DMS153 treated with DMSO at 0.1 percent for 48 hours (cell line): ENCODE measurements at regions not wholly inside any gene's neighbourhood (a gene's known extent, or its start where the extent isn't known, plus 50 kb on each side); places are given as distances from the start of the nearest gene placed in this dataset.

Experiments
- DNase-seq: peaks from one replicate; lab custom pipeline; 2025; ENCODE audit not compliant: unreplicated experiment; lab: John Stamatoyannopoulos, UW

GRCh38 chr13:40103864-40104263 is 448.4 kb downstream of the COG6 start:
- DNase-seq = no peak

- DNase-seq = no peak
Measured at GRCh38 chr13:40105231-40105630, 449.8 kb downstream of the COG6 start.

GRCh38 chr13:40109351-40109844 is 453.9 kb downstream of the COG6 start:
- no peak for DNase-seq

GRCh38 chr13:40113643-40114304 is 458.3 kb downstream of the COG6 start:
- DNase-seq = no peak

- no peak for DNase-seq
Measured at GRCh38 chr13:40114305-40114896, 458.9 kb downstream of the COG6 start.

GRCh38 chr13:40115426-40115825 is 460.0 kb downstream of the COG6 start:
- no peak for DNase-seq

- DNase-seq = no peak
Measured at GRCh38 chr13:40116008-40116407, 460.5 kb downstream of the COG6 start.

- no peak for DNase-seq
Measured at GRCh38 chr13:40118337-40118736, 462.9 kb downstream of the COG6 start.

- DNase-seq = no peak
Measured at GRCh38 chr13:40119852-40120251, 464.4 kb downstream of the COG6 start.

GRCh38 chr13:40120288-40120687 is 464.8 kb downstream of the COG6 start:
- no peak for DNase-seq

- DNase-seq = no peak
Measured at GRCh38 chr13:40120781-40121180, 465.3 kb downstream of the COG6 start.

- no peak for DNase-seq
Measured at GRCh38 chr13:40121722-40122121, 466.3 kb downstream of the COG6 start.

GRCh38 chr13:40123962-40124632 is 468.6 kb downstream of the COG6 start:
- DNase-seq = no peak

GRCh38 chr13:40124633-40125015 is 469.2 kb downstream of the COG6 start:
- no peak for DNase-seq

- no peak for DNase-seq
Measured at GRCh38 chr13:40125336-40125735, 469.9 kb downstream of the COG6 start.

GRCh38 chr13:40126306-40127085 is 471.0 kb downstream of the COG6 start:
- DNase-seq = no peak

- no peak for DNase-seq
Measured at GRCh38 chr13:40127476-40127875, 472.0 kb downstream of the COG6 start.

GRCh38 chr13:40127925-40128324 is 472.5 kb downstream of the COG6 start:
- no peak for DNase-seq

- no peak for DNase-seq
Measured at GRCh38 chr13:40129467-40129866, 474.0 kb downstream of the COG6 start.

- DNase-seq = no peak
Measured at GRCh38 chr13:40130871-40131636, 475.6 kb downstream of the COG6 start.

- DNase-seq = no peak
Measured at GRCh38 chr13:40132249-40132648, 476.8 kb downstream of the COG6 start.
